PC-9 (cell line): ENCODE measurements at regions not wholly inside any gene's neighbourhood (a gene's known extent, or its start where the extent isn't known, plus 50 kb on each side); places are given as distances from the start of the nearest gene placed in this dataset.

Source experiments
- CTCF ChIP-seq: fragments of 200-600 bp; sonication (generic); conservative IDR thresholded peaks from 2 replicates; pipeline ENCODE4 v1.6.1; 2017; ENCODE audit warnings: mixed run types, antibody characterized with exemption, mild to moderate bottlenecking, moderate library complexity
- EZH2 ChIP-seq: fragments of 200-600 bp; sonication (generic); IDR thresholded peaks from 2 replicates; pipeline ENCODE4 v1.8.0; 2017; ENCODE audit warnings: antibody characterized with exemption, low read depth

DNA sequence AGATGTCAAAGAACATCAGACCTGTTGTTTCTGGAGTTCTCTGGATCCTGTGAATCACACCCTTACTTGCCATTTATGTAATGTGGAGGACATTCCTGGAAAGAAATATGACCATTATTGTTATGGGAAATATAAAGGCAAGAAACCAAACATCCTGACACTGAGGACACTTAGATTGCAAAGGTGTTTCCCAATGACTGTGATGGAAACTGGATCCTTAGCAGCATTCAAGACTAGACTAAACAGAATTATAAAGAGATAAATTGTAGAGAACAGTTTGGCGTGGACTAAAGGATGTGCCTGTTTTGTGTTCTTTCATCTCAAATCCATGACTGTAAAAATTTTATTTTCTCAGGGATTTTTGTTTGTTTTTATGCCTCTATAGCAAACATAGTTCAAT lies 347.7 kb upstream of the SLC14A2 start:
- TF ChIP-seq EZH2 (no peak), CTCF (no peak)
